AG20443 (cell line): ENCODE measurements at regions not wholly inside any gene's neighbourhood (a gene's known extent, or its start where the extent isn't known, plus 50 kb on each side); places are given as distances from the start of the nearest gene placed in this dataset.
"Not testable (repeated sequence)": the region's sequence is repeated elsewhere in the genome, so short reads cannot be mapped to it uniquely, and the experiment has no call there.

Experiments
- DNase-seq: peaks from one replicate; pipeline ENCODE4 v3.0.0; 2012; ENCODE audit warnings: low spot score, mixed read lengths

DNA sequence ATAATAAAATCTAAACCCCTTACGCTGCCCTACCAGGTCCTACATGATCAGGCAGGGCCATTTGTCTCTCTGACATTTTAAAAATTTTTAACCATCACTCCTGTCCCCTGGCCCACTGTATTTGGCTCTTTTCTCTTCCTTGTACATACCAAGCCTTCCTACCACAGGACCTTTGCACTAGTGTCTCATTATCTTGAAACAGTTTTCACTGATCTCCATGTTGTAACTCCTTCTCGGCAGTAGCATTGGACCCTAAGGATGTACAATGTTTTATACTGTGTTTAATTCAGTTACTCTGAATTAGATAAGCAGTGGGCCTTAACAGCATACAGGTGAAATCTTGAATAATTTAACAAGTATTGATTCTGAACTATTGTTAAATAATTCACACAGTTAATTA lies 330.7 kb downstream of the UTRN start:
- DNase-seq = no peak

DNA sequence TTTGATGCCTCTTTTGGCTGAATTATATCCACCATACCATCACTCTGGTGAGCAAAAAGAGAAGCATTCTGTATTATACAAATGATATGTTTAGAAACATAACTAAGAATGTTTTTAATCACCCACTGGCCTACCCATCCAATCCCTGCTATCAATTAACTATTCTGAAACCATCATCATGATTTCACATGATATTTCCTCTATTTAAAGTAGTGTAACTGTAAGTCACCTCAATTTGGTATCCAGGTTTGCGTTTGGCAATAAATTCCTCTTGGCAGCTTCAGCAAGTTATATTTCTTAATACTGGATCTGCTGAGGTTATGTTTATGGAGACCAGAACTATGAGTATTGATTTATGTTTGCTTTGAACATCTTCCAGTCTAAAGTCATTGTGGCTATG lies 332.1 kb downstream of the UTRN start:
- DNase-seq = no peak

DNA sequence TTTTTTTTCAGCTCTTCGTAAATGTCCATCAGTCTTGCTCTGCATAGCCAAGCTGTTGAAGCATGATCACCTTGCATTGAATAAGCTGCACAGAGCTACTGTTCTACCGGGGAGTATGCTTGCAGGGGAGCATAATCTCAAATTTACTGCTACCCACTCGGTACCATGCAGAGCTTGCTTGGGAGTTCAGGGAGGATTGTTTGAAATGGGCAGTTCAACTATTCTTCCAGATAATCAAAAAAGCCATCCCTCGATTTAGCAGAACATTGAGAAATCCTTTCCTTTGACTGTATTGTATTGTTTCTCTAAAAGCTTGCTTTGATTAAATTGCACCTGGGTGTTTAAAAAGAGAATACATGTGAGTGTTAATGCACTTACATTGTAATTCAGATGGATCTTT lies 332.6 kb downstream of the UTRN start:
- no peak for DNase-seq

DNA sequence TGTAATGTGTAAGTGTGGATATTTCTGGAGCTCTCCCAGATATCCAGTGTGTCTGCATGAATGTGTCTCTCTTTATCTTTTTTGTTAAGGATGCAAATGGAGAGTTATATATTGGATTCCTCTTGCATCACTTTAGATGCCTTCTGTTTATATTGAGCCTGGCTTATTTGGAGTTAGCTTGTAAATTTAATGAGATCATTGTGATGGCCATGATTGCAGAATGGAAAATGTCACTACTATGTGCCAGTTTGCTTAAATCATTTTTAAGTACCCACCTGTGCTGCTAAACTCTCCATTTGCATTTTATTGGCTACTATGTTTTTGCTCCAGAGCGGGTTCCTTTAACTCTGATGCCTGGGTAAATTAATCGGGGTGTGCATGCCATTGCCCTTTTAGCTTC lies 334.8 kb downstream of the UTRN start:
- no peak for DNase-seq

DNA sequence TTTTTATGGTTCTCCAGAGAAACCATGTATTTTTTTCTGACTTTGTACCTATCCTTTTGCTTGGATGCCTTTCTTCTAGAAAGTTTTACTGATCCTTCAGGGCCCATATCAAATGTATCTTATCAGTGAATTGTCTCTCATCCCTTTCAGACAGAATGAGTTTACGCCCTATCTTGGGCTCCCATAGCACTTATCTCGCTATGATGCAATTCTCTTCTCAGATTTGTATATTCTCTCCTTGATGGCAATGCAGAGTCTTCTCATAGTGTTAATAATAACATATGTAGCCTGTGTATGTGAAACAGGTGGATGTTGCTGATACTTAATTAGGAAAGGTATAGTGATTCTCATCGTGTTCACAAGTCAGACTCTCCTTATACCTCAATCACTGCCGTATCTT lies 336.2 kb downstream of the UTRN start:
- no peak for DNase-seq

DNA sequence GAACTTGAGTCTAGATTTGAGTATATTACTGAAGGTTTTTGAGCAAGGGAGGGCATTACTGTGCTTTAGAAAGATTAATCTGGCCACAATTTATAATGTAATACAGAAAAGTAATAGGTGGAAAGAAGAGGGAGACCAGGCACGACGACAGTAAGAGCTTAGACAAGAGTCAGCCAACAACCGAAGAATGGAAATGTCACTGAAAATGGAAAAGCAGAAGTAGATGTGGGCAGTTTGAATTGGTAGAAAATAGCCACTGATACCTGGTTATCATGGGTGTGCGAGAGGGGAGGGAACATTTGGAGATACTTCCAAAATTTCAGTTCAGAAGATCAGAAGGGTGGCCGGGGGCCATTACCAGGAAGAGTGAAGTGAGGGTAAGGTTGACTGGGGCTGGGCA lies 339.1 kb downstream of the UTRN start:
- no peak for DNase-seq

DNA sequence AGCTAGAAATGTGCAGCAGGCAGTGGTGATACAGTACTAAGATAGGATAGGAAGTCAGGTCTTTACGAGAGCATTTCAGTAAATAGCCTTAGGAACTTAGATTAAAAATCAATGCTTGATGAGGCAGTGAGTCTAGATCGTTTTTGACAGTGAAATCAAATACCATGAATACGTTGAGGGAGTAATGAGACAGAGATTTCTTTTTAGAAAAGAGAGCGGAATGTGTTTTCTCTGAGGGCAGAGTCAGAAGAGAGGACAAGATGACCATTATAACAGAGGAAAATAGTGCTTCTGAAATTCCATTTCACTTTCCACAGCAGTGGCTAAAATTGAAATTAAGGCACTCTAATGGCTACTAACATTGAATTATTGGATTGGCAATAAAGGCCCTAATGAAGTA lies 339.6 kb downstream of the UTRN start:
- DNase-seq = no peak

DNA sequence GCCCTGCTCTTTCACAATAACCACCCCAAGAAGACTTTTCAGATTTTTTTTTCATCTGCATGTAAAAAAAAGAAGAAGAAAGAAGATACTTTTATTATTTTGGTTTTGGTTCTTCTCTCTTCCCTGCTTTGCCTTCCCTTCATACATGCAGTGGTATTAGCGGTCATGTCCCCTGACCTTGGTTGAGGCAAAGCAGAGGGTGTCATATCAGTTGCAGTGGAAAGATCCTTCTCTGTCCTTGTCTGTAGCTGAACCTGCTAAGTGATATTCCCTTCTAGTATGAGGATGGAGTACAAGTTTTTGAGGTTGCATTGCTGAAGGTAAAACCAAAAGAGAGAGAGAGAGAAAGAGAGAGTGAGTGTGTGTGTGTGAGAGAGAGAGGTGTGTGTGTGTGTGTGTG lies 345.7 kb downstream of the UTRN start:
- DNase-seq = no peak

DNA sequence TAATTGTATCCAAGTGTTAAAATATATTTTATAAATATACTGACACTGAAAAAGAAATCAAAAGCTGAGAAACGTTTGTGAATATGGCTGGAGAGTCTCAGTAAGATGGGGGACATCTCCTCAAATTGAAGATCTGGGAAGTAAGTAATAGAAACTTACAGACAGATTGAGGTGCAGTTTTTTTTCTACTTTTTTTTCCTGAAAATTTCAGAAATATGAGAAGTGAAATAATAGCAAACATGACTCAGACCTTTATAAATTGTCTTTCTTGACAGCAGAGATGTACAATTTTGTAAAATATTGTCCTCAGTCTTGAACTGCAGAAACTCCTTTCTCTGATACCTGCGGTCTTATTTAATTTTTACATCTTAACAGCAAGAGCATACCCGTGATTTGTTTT lies 347.1 kb downstream of the UTRN start:
- no peak for DNase-seq

DNA sequence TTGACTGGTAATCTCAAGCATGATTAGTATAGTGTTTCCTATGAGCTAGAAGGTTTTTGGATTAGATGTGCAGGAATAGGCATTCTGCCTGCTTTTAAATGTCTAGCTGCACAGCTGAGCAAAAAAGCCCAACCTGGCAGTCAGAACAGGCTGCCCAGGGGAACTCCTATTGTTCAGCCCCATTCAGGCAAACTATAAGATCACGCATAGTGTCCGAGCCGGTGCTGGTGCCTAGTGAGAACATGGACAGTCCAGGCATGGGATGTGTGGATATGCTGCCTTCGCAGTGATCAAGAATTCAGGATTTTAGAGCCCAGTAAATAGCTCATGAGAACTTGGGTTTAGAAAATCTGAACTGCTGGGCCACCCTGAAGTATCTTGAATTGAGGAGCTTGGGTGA lies 348.8 kb downstream of the UTRN start:
- DNase-seq = no peak

DNA sequence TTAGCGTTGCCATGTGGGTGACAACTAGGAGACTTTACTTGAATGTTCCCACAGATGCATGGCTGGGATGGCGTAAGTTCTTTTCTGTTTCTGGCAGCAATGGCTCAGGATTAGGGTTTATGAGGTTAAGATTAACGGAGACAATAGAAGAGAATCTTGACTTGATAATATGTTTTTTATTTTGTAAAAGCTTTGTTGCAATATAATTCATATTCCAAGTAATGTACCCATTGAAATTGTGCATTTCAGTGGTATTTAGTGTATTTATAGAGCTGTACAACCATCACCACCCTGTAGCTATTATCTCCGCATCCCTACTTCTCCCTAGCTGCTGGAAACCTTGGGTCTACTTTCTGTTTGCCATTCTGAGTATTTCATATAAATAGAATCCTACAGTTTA lies 349.2 kb downstream of the UTRN start:
- no peak for DNase-seq

DNA sequence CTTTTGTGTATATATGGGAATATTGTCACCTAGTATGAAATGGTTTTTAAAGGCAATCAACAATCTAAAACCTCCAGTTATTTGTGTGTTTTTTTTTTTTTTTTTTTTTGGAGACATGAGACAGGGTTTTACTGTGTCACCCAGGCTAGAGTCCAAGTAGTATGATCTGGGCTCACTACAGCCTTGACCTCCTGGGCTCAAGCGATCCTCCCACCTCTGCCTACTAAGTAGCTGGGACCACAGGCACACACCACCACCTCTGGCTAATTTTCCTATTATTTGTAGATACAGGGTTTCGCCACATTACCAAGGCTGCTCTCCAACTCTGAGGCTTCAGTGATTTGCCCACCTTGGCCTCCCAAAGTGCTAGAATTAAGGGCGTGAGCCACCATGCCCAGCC lies 349.9 kb downstream of the UTRN start:
- DNase-seq = no peak

DNA sequence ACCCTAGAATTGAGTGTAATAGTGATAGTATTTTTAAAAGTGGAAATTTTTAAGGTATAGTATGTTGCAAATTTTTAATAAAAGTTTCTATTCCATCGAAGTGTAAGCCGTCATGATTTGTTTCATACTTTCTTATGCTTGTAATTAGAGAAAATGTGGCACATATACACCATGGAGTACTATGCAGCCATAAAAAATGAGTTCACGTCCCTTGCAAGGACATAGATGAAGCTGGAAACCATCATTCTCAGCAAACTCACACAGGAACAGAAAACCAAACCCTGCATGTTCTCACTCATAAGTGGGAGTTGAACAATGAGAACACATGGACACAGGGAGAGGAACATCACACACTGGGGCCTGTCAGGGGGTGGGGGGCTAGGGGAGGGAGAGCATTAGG lies 350.9 kb downstream of the UTRN start:
- DNase-seq = not testable (repeated sequence)

DNA sequence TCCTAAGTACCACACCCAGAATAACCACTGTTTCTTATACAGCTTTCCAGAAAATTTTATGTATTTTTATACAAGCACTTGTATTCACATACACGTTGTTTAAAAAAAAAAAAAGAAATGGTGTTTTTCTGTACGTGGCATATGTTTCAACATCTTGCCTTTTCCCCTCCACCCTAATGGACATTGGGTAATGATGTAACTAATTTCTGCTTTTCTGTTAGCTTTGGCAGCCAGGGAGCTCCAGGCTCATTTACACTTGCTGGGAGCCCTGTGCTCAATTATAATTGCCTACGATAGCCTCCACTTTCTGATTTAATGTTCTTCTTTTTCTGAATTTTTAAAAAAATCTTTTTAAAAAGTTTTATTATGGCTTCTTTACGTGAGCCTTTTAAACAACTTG lies 352.4 kb downstream of the UTRN start:
- no peak for DNase-seq

DNA sequence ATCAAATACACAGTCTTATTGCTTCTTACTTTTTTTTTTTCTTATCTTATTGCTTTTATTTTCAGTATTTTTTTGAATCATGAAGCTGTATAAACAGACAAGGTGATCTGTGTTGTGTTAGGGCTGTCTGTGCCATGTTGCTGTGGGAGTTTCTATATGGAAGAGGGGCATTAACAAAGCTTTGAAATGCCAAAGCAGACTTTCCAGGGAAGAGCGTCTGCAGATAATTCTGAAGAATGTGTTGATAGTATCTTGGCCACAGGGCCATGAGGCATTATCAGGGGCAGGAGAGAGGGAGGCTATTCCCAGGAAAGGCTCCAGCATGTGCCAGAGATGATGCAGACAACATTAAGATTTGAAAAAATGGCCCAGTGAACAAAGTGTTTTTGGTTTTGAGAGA lies 354.5 kb downstream of the UTRN start:
- DNase-seq = no peak

DNA sequence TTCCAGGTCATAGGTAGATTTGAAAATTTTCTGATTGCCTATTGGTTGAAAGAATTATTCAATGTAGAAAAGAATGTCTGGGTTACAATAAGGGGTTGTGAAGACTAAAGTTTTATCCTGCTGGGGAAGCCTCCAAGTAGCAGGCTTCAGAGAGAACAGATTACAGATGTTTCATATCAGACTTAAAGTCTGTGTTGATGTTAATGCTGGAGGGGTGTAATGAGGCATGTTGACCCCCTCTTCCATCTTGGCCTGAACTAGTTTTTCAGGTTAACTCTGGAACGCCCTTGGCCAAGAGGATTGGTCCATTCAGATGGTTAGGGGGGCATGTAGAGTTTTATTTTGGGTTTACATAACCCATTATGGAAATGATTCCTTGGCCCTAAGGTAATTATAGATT lies 356.2 kb downstream of the UTRN start:
- DNase-seq = no peak

DNA sequence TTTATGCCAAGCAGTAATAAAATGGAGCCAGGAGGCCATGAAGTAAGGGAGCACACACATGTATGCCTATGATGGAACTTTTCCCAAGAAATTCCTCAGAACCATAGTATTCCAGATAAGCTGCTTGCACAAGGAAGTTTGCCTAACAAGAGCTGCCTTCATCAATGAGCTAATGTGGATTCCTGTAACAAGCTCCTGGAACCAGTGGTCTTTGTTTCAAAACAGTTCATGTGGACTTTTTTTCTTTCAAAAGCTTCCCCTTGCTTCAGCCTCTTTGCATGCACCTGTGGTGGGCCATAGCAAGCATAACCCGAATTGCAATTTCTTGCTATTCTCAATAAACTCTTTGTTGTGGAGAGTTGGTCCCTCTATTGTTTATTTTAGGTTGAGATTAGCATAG lies 359.6 kb downstream of the UTRN start:
- DNase-seq = no peak

DNA sequence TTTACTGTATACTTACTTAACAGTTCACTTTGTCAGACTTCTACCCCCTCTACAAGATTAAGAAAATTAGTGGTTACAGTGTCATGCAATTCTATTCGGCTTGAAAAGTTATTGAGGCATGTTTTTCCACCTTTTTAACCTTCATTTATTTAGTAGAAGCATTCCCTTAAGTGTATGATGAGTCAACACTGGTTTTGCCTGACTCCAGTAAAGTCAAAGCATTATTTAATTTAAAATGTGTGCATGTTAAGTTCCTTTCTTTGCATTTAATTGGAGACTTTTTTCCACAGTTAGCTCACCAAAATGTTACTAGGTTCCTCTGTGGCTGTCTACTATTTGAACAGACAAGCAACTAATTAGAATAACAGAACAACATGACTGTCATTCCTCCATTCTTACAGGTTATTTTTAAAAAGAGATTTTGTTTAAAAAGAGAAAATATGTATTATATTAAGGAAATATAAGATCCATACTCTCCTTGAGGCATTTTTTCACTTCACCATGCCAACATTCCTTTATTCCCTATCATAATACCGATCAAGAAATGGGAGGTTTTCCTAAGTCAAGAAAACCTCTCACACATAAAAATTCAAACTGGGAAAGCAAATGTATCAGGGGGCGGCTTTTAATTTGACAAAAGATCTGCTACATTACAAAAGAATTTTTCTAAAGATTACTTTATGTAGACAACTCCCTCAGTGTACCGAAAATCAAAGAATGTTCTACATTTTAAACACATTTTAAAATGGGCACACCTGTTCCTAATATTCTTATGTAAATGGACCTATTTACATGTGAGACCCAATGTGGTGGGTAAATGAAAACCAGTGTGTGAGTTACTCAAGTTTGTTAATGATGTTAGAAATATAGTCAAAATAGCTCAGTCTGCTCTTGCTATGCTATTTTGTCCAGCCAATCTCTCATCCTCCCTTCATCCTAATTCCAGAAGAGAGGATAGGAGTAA lies 361.2 kb downstream of the UTRN start:
- DNase-seq = no peak

DNA sequence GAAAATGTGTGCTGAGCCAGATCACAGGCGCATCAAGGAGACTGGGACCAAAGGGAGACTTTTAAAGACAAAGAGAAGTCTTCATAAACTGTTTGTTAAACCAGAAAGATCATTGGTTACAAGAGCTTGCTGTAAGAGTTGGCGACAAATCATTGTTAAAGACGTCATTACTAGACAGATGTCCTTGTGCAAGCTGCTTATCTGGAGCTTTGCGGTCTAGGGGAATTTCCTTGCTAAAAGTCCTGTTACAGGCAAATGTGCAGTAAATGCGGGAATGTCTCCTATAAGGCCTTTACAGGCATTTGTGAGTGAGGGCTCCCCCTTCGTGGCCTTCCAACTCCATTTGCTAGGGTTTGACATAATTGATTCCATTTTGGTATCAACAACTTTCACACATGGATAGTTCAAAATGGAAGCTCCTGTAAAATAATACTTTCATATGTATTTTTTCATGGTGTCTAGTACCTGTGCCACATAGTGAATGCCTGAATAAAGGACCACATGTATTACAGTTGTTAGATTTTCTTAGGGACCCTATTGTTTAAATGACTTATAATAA lies 362.4 kb downstream of the UTRN start:
- no peak for DNase-seq

DNA sequence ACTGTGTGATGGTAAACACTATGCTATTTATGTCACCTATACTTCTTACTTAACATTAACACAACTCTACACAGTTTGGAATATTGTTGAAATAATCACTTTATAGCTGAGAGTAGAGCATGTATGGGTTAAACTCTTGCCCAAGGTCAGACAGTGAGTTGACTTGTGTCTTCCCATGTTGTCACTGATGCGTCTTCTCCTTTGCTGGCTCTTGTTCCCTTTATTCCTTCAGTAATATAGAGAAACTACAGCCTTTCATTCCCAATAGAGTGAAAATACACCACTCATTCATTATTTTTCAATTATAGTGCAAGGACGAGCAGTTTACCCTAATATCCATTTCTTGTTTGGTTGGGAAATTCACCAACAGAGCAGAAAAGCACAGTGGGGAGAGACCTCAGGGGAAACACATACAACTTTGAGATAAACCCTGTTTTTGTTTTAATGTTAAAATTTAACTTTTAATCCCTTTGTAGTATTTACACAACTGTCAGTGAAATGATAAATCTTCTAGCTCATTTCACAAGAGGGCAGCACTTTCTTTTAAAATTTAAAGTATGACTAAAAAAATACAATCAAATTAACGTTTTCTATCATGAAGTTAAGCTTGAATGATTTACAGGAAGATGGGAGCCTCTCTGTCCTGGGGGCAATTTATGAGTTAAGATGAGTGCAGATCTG lies 363.0 kb downstream of the UTRN start:
- no peak for DNase-seq

DNA sequence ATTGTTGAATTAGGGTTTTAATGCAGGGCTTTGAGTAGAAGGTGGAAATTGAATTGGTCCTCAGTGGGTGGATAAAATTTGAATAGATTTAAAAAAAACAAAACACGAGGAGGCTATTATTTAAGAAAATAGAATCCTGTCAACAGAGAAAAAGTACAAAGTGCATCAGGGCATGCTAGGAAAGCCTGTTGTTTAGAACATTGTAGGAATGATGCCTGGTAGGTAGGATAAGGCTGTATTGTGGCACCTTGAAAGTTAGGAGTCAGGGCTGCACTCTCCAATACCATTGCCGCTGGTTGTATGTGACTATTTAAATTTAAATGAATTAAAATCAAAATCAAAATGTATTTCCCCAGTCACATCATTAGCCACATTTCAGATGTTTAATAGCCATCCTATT lies 363.9 kb downstream of the UTRN start:
- no peak for DNase-seq

DNA sequence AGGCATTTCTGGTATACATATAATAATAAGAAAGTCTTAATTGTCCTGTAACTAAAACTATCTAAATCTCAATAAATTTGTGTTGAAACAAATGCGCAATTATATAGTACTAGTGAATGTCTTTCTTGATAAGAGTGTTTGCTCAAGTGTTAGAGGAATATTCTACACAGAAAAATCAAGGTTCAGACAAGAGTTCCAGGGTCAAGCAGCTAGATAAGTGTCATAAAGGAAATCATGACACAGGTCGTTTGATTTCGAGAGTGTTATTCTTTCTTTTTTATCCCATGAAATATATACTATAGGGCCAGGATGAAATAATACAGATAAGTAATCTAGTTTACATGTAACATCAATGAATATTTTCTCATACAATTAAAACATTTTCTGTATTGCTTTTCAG lies 366.1 kb downstream of the UTRN start:
- no peak for DNase-seq

DNA sequence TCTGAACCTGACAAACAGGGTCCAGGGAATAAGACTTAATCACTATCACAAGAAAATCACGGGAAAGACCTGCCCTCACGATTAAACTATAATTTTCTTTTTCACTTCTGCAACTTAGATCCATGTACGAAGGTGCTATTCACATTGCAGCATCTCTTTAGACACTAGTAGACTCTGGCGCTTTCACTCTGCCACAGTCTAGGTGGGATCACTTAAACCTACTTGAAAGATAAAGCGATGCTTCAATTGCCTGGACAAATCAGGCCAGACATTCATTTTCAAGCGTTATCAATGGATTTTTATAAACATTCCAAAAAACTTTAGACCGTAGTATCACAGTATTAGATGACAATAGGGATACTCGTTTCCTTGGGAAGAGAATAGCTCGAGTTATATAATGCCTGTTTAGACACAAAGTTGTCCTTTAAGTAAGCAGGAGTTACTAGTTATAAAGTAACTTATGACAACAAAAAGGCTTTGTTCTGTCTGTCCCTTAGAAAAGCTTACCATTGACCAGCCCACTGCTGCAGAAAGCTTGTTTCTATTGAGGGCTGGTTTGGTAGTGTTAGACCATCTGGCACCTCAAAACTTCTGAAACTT lies 367.3 kb downstream of the UTRN start:
- no peak for DNase-seq
